GM23338 (cell line): ENCODE measurements at regions not wholly inside any gene's neighbourhood (a gene's known extent, or its start where the extent isn't known, plus 50 kb on each side); places are given as distances from the start of the nearest gene placed in this dataset.

ENCODE experiments used
- ATAC-seq: fragments of 200-7000 bp; cut with Tn5 transposase; 3 replicates; pipeline ENCODE4 v1.9.1; 2020
- DNase-seq: peaks from one replicate; pipeline ENCODE4 v3.0.0-alpha.2; 2015; ENCODE audit warnings: low spot score
- H2AFZ ChIP-seq: fragments of 200-600 bp; sonication (generic); 2 replicates; pipeline ENCODE4 v1.8.0; 2016; ENCODE audit warnings: antibody characterized with exemption, mild to moderate bottlenecking, moderate library complexity
- H3F3A ChIP-seq: fragments of 200-600 bp; sonication (generic); replicated peaks from 2 replicates; pipeline ENCODE4 v1.8.0; 2017; ENCODE audit warnings: antibody characterized with exemption, mixed run types, low read depth
- H3K27ac ChIP-seq: fragments of 200-600 bp; sonication (generic); 2 replicates; pipeline ENCODE4 v1.6.1; 2016; ENCODE audit warnings: low read depth
- H3K27me3 ChIP-seq: fragments of 200-600 bp; sonication (generic); 2 replicates; pipeline ENCODE4 v1.8.0; 2016; ENCODE audit warnings: mild to moderate bottlenecking, mixed run types, moderate library complexity; ENCODE audit not compliant: insufficient read depth
- H3K36me3 ChIP-seq: fragments of 200-600 bp; sonication (generic); 2 replicates; pipeline ENCODE4 v1.8.0; 2016; ENCODE audit warnings: mild to moderate bottlenecking; ENCODE audit not compliant: insufficient read depth
- H3K4me1 ChIP-seq: fragments of 200-600 bp; sonication (generic); 2 replicates; pipeline ENCODE4 v1.8.0; 2016; ENCODE audit warnings: mild to moderate bottlenecking, moderate library complexity; ENCODE audit not compliant: insufficient read depth
- H3K4me2 ChIP-seq: fragments of 200-600 bp; sonication (generic); 2 replicates; pipeline ENCODE4 v1.7.1; 2017; ENCODE audit warnings: mixed run types
- H3K4me3 ChIP-seq: fragments of 200-600 bp; sonication (generic); 2 replicates; pipeline ENCODE4 v1.6.1; 2016; ENCODE audit warnings: mixed run types
- H3K79me2 ChIP-seq: fragments of 200-600 bp; sonication (generic); replicated peaks from 2 replicates; pipeline ENCODE4 v1.8.0; 2017; ENCODE audit warnings: mild to moderate bottlenecking; ENCODE audit not compliant: insufficient read depth
- H3K9me2 ChIP-seq: fragments of 200-600 bp; sonication (generic); 2 replicates; pipeline ENCODE4 v1.8.0; 2017; ENCODE audit not compliant: insufficient read depth
- H4K20me1 ChIP-seq: fragments of 200-600 bp; sonication (generic); replicated peaks from 2 replicates; pipeline ENCODE4 v1.8.0; 2017; ENCODE audit warnings: mild to moderate bottlenecking; ENCODE audit not compliant: insufficient read depth
- H3K27ac Mint-ChIP-seq: 2 replicates; pipeline ENCODE4 v1.8.0; 2020; ENCODE audit warnings: inconsistent platforms, mild to moderate bottlenecking, moderate library complexity, mixed read lengths
- H3K27me3 Mint-ChIP-seq: 3 replicates; pipeline ENCODE4 v1.8.0; 2022; ENCODE audit warnings: low read depth, mild to moderate bottlenecking, moderate library complexity, mixed read lengths, inconsistent platforms; ENCODE audit not compliant: insufficient read depth, poor library complexity
- H3K36me3 Mint-ChIP-seq: 3 replicates; pipeline ENCODE4 v1.8.0; 2021; ENCODE audit warnings: low read depth, mild to moderate bottlenecking, inconsistent platforms, moderate library complexity, mixed read lengths
- H3K4me1 Mint-ChIP-seq: 3 replicates; pipeline ENCODE4 v1.8.0; 2020; ENCODE audit warnings: mild to moderate bottlenecking, inconsistent platforms, mixed read lengths
- H3K4me3 Mint-ChIP-seq: 3 replicates; pipeline ENCODE4 v1.8.0; 2021; ENCODE audit warnings: moderate library complexity, mild to moderate bottlenecking, inconsistent platforms, mixed read lengths
- H3K9me3 Mint-ChIP-seq: 3 replicates; pipeline ENCODE4 v1.8.0; 2020; ENCODE audit warnings: moderate library complexity, mild to moderate bottlenecking, inconsistent platforms, mixed read lengths
- CREB1 ChIP-seq: fragments of 250-450 bp; sonication (Bioruptor Pico); IDR thresholded peaks from 2 replicates; pipeline ENCODE4 v1.5.0; 2020; ENCODE audit warnings: low read depth, mild to moderate bottlenecking, moderate library complexity
- CTCF ChIP-seq, 2 experiments: fragments of 200-600 bp in 1 of 2; sonication (generic) in 1 of 2; conservative IDR thresholded peaks; 2 replicates each; pipeline versions ENCODE4 v1.5.1 to v1.6.1; 2016 to 2017; ENCODE audit warnings: antibody characterized with exemption in 2 of 2, low read depth in 2 of 2, mild to moderate bottlenecking in 2 of 2, moderate library complexity in 1 of 2
- ETS1 ChIP-seq: IDR thresholded peaks from 2 replicates; pipeline ENCODE4 v1.6.1; 2016; ENCODE audit warnings: antibody characterized with exemption
- EZH2phosphoT487 ChIP-seq: fragments of 200-600 bp; sonication (generic); IDR thresholded peaks from one replicate; pipeline ENCODE4 v1.8.1; 2018; ENCODE audit warnings: antibody characterized with exemption; ENCODE audit not compliant: unreplicated experiment
- JUNB ChIP-seq: IDR thresholded peaks from one replicate; pipeline ENCODE4 v1.6.1; 2016; ENCODE audit warnings: antibody characterized with exemption; ENCODE audit not compliant: unreplicated experiment
- NANOG ChIP-seq: IDR thresholded peaks from 2 replicates; pipeline ENCODE4 v1.6.1; 2016; ENCODE audit warnings: antibody characterized with exemption, borderline replicate concordance
- POLR2AphosphoS5 ChIP-seq: IDR thresholded peaks from 2 replicates; pipeline ENCODE4 v1.6.1; 2016; ENCODE audit warnings: antibody characterized with exemption, low read depth
- STAT1 ChIP-seq: IDR thresholded peaks from one replicate; pipeline ENCODE4 v1.6.1; 2016; ENCODE audit warnings: antibody characterized with exemption; ENCODE audit not compliant: unreplicated experiment
- ZNF114 ChIP-seq: fragments of 250-450 bp; sonication (Bioruptor Pico); IDR thresholded peaks from 2 replicates; pipeline ENCODE4 v1.5.0; 2020; ENCODE audit warnings: mild to moderate bottlenecking, moderate library complexity
- ZNF331 ChIP-seq: fragments of 250-450 bp; sonication (Bioruptor Pico); IDR thresholded peaks from 2 replicates; pipeline ENCODE4 v1.5.0; 2020; ENCODE audit warnings: low read depth, mild to moderate bottlenecking, moderate library complexity
- TF ChIP-seq, protein P1 (sequence below): fragments of 250-450 bp; sonication (Bioruptor Pico); IDR thresholded peaks from 2 replicates; pipeline ENCODE4 v1.5.0; 2020; ENCODE audit warnings: mild to moderate bottlenecking, moderate library complexity

DNA sequence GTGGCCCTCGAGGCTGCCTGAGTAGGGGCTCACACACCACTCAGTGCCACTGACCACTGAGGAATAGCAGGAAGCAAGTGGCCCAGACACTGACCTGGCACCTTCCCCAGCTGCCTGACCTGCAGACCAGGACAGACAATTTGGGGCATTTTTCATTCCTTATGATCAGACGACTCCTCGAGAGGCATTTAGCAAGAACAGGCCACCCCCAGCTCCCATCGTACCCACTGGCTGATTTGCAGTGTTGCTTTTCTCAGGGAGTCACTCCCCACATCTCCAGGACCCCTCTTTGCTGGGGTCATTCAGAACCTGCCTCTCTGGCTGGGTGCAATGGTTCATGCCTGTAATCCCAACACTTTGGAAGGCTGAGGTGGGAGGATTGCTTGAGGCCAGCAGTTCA, 185.7 kb downstream of the HAUS1 start:
- Histone ChIP-seq H3K9me2 (no peaks in the 10 kb centered on the region), H3K4me2 (no peak overlapping the region), H2AFZ (no peak overlapping the region), H3K36me3 (no peaks in the 10 kb centered on the region), H4K20me1 (no peaks in the 10 kb centered on the region; the same call in 1 of the 2 replicates), H3K4me1 (peaks cover 10% of the 10 kb centered on the region; the same call in 1 of the 2 replicates), H3K4me3 (no peak overlapping the region), H3K27me3 (no peaks in the 10 kb centered on the region), H3F3A (no peaks in the 10 kb centered on the region), H3K27ac (no peak overlapping the region), H3K79me2 (no peaks in the 10 kb centered on the region)
- Mint-ChIP-seq H3K27ac (no peak overlapping the region; the same call in 1 of the 2 replicates), H3K9me3 (no peaks in the 10 kb centered on the region), H3K36me3 (no peaks in the 10 kb centered on the region), H3K27me3 (peaks cover 6% of the 10 kb centered on the region), H3K4me1 (peaks cover 21% of the 10 kb centered on the region), H3K4me3 (no peak overlapping the region)
- TF ChIP-seq, protein P1, sequence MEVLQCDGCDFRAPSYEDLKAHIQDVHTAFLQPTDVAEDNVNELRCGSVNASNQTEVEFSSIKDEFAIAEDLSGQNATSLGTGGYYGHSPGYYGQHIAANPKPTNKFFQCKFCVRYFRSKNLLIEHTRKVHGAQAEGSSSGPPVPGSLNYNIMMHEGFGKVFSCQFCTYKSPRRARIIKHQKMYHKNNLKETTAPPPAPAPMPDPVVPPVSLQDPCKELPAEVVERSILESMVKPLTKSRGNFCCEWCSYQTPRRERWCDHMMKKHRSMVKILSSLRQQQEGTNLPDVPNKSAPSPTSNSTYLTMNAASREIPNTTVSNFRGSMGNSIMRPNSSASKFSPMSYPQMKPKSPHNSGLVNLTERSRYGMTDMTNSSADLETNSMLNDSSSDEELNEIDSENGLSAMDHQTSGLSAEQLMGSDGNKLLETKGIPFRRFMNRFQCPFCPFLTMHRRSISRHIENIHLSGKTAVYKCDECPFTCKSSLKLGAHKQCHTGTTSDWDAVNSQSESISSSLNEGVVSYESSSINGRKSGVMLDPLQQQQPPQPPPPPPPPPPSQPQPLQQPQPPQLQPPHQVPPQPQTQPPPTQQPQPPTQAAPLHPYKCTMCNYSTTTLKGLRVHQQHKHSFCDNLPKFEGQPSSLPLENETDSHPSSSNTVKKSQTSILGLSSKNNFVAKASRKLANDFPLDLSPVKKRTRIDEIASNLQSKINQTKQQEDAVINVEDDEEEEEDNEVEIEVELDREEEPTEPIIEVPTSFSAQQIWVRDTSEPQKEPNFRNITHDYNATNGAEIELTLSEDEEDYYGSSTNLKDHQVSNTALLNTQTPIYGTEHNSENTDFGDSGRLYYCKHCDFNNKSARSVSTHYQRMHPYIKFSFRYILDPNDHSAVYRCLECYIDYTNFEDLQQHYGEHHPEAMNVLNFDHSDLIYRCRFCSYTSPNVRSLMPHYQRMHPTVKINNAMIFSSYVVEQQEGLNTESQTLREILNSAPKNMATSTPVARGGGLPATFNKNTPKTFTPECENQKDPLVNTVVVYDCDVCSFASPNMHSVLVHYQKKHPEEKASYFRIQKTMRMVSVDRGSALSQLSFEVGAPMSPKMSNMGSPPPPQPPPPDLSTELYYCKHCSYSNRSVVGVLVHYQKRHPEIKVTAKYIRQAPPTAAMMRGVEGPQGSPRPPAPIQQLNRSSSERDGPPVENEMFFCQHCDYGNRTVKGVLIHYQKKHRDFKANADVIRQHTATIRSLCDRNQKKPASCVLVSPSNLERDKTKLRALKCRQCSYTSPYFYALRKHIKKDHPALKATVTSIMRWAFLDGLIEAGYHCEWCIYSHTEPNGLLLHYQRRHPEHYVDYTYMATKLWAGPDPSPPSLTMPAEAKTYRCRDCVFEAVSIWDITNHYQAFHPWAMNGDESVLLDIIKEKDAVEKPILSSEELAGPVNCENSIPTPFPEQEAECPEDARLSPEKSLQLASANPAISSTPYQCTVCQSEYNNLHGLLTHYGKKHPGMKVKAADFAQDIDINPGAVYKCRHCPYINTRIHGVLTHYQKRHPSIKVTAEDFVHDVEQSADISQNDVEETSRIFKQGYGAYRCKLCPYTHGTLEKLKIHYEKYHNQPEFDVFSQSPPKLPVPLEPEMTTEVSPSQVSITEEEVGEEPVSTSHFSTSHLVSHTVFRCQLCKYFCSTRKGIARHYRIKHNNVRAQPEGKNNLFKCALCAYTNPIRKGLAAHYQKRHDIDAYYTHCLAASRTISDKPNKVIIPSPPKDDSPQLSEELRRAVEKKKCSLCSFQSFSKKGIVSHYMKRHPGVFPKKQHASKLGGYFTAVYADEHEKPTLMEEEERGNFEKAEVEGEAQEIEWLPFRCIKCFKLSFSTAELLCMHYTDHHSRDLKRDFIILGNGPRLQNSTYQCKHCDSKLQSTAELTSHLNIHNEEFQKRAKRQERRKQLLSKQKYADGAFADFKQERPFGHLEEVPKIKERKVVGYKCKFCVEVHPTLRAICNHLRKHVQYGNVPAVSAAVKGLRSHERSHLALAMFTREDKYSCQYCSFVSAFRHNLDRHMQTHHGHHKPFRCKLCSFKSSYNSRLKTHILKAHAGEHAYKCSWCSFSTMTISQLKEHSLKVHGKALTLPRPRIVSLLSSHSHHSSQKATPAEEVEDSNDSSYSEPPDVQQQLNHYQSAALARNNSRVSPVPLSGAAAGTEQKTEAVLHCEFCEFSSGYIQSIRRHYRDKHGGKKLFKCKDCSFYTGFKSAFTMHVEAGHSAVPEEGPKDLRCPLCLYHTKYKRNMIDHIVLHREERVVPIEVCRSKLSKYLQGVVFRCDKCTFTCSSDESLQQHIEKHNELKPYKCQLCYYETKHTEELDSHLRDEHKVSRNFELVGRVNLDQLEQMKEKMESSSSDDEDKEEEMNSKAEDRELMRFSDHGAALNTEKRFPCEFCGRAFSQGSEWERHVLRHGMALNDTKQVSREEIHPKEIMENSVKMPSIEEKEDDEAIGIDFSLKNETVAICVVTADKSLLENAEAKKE (CRISPR knock-in tag): no peak
- TF ChIP-seq STAT1 (no peak), ETS1 (no peak), ZNF114 (CRISPR knock-in tag) (no peak), JUNB (no peak), CTCF (conservative IDR thresholded peaks at IDR 0.05; ENCODE audit: low read depth in 2 of 2) (no peak), NANOG (no peak), POLR2AphosphoS5 (no peak), CREB1 (CRISPR knock-in tag) (no peak), EZH2phosphoT487 (no peak), ZNF331 (CRISPR knock-in tag) (no peak)
- no peak for DNase-seq
- ATAC-seq: no peak
